ENCODE measurements at regions not wholly inside any gene's neighbourhood (a gene's known extent, or its start where the extent isn't known, plus 50 kb on each side); places are given as distances from the start of the nearest gene placed in this dataset.
A peak's percentile ranks its signal among the peaks of the same experiment; 100 is the strongest.

DNA sequence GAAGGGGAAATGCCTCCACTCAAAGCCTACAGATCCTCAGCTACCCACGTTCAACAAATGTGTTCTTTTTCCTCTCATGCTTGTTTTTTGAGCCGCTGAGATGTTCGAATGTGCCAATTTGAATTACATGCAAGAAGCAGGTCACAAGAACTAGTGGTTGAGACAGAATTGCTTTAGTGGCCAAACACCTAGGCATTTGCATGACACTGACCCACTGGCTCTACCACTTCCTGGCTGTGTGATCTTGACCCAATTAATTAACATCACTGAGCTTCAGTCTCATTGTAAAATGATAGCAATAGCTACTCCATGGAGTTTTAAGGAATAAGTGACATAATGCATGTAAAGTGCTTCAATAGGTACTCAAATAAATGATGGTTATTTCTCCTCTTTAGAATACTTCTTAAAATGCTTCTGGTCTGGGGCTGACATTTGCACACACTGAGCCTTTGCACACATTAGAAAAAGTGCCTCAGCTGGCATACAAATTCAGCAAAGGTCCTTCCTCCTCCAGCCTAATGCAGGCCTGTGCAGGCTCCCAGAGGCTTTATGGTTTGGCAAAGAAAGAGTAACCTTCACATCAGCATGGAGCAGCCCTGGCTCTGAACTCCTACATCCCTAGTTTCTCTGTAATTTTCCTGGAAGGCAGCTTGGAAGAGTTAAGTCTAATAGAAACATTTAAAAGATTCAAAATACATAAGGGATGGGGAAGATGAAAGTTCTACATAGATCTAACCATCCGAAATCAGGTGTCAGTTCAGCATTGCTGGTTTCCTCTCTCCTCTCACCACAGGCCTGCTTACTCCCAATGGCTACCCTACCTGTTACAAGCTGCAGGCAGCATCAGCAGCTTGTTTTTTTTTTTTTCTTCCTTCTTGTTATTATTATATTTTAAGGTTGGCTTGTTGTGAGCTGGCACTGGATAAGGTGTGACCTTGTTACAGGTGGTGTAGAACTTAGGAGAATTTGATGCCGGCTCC is 107.4 kb downstream of the TBX19 start:
- DNase-seq (ENCODE audit: low spot score in 2 of 2), result no peak
- Mint-ChIP-seq H3K27ac (no peak overlapping the region), H3K36me3 (no peaks in the 10 kb centered on the region), H3K9me3 (no peaks in the 10 kb centered on the region)
- ATAC-seq, result no peak

DNA sequence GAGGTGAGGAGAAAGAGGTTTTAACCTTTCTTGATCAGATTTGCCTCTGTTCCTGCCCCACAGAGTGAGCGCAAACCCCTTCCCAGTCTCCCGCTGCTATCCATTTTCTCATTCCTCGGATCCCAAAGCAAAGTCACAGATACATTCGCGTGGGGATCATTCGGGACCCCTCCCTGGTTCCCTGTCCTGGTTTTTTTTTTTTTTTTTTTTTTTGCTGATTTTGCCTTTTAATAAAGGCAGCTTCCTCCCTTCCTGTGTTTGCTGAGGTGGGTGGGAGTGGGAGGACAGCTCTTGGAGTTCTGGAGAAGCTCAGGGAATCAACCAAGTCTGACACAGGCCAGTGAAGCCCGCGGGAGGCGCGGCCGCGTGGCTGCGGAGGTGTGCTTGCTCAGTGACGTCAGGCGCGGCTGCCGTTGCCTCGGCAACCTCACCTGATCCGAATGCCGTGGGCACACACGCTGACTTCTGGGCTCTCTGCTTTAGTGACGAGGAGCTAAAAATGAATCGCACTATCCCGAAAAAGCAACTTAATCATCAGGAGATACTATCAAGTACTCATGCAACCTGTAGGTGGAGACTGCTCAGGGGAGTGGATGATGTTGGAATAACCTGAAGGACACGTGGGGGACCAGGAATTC is 106.4 kb downstream of the TBX19 start:
- Mint-ChIP-seq H3K36me3 (no peaks in the 10 kb centered on the region), H3K27ac (peak overlapping the region in 1 of 2 donors; percentile 47), H3K9me3 (no peaks in the 10 kb centered on the region)
- DNase-seq (ENCODE audit: low spot score in 2 of 2) (peak in 1 of 2 donors; percentile 57), ATAC-seq (peak; percentile 93 to 99)

DNA sequence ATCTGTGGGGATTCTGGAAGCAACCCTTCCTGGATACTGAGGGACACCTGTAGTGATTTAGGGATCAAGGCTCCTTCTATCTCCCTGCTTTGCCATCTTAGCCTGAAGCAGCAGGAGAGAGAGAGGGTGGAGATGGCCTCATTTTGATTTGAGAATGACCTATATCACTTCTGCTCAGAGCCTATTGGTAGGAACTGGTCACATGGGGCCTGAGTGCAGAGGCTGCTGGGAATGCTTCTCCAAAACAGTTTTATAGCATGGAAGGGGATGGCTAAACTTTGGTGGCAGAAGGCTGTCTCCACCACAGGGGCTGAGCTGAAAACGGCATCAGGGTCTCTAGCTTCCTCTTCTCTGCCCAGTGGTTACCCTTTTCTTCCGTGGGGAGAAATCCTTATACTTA is 105.8 kb downstream of the TBX19 start:
- Mint-ChIP-seq H3K27ac (no peak overlapping the region), H3K36me3 (no peaks in the 10 kb centered on the region), H3K9me3 (no peaks in the 10 kb centered on the region)
- no peak for DNase-seq (ENCODE audit: low spot score in 2 of 2)
- no peak for ATAC-seq

DNA sequence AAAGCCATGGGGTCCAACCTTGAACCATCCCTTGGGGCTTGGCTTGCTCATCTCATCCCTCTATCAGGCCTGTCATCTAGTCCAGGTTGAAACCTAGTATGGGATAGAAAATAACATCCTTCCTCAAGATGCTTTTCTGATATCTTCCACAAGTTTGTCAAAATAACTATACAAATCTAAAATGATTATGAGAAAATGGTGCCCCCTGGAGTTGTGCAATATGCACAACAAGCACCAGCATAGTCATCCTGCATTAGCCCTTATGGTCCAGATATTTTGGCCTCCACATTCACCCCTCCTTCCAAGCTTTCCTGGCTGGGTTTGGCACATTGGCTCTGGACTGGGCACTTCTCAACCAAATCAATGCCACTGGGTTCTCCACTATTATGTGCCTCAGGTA is 101.2 kb downstream of the TBX19 start:
- H3K9me3 Mint-ChIP-seq, result peaks cover 0 to 5% of the 10 kb centered on the region in 2 donors
- no peaks in the 10 kb centered on the region for H3K36me3 Mint-ChIP-seq
- DNase-seq (ENCODE audit: low spot score in 2 of 2) (no peak), ATAC-seq (no peak)
- H3K27ac Mint-ChIP-seq, result no peak overlapping the region

DNA sequence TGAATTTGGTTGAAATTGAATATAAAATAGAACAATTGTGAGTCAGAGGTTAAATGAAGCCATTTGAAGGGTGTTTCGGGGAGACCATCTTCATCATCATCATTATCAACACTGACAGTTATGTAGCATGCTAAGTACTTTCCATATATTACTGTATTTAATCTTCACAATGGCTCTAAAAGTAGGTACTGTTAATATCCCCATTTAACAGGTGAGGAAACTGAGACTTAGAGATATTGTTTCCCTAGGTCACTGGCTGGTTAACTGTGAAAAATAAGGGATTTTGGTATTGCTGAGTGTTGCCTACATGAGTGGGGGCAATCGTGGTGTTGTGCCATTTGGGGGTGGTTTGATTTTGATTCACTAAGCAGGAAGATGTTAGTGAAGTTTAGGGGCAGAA is 100.3 kb downstream of the TBX19 start:
- ATAC-seq (no peak), DNase-seq (ENCODE audit: low spot score in 2 of 2) (no peak)
- no peaks in the 10 kb centered on the region for H3K36me3 Mint-ChIP-seq
- H3K27ac Mint-ChIP-seq, result no peak overlapping the region
- H3K9me3 Mint-ChIP-seq, result peaks cover 0 to 5% of the 10 kb centered on the region in 2 donors

DNA sequence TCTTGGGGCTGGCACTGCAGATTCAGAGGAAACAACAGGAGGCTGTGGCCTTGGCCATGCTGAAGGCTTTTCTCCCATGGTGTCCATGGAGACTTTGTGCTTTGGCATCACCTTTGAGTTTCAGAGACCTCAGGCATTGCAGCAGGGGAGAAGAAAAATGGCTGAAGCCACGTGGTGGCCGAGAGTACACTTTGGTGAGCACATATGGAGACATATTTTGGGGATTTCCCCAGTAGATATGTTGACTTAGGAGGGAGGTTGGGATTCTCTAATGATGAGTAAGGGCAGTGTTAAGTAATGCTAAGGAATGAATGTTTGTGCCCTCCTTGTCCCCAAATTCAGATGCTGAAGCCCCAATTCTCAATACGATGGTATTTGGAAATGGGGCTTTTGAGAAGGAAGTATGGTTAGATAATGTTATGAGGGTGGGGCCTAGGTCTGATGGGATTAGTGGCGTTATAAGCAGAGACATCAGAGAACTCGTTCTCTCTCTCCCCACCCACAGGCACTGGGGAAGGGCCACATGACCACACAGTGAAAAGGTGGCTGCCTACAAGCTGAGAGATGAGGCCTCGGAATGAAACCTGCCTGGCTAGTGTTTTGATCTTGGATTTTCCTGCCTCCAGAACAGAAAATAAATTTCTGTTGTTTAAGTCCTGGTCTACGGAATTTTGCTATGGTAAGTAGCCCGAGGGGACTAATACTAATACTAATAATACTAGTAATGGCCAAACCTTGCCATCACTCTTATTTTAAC is 98.6 kb downstream of the TBX19 start:
- no peaks in the 10 kb centered on the region for H3K36me3 Mint-ChIP-seq
- DNase-seq (ENCODE audit: low spot score in 2 of 2) (no peak), ATAC-seq (no peak)
- no peak overlapping the region for H3K27ac Mint-ChIP-seq
- peaks cover 0 to 5% of the 10 kb centered on the region in 2 donors for H3K9me3 Mint-ChIP-seq

DNA sequence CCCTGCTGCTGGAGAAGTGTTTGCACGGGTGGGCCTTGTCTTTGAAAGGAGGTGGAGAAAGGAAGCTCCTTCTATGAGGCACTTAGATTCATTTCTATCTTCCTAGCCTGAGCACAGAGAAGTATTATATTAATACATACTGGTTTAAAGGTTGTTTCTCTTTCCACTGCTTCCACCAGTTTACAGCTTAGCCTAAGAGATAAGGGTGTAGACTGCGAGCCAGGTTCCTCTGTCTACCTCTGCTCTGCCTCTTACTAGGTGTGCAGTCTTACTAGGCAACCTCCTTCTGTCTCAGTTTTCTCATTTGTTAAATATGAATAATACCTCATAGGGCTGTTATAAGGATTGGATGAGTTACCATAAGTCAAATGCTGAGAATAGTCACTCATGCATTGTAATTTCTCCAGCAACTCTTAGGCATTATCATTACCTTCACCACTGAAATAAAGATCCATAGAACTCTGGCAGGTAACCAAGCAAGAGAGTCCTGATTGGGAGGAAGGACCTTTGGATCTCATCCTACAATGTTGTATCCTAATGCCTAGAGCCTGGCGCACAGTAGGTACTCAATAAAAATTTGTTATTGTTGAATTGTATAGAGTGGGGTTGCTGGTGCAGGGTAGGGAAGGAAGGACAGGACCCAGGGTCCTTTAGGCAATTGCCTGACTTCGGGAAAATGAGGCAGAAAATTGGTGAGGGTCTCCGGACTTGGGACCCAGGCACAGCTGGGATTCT is 95.1 kb downstream of the TBX19 start:
- Mint-ChIP-seq H3K36me3 (no peaks in the 10 kb centered on the region), H3K27ac (no peak overlapping the region), H3K9me3 (no peaks in the 10 kb centered on the region)
- ATAC-seq (no peak), DNase-seq (ENCODE audit: low spot score in 2 of 2) (no peak)

DNA sequence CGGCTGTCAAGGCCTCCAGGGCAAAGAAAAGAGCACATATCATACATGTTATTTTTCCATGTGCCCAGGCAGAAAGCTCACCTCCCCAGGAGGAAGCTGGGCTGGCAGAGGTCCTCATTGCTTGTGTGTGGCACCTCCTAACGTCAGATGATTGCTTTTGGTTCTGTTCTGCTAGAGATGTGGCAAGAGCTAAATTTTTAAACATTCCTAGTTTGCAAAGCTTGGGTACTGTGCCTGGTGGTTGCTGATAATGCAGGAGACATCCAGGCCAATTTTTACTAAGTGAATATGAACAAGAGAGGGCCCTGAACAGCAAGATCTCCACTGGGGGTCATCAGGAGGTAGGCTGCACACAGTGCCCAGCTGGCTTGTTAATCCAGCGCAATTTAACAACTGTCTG is 93.9 kb downstream of the TBX19 start:
- Mint-ChIP-seq H3K27ac (no peak overlapping the region), H3K36me3 (no peaks in the 10 kb centered on the region), H3K9me3 (no peaks in the 10 kb centered on the region)

DNA sequence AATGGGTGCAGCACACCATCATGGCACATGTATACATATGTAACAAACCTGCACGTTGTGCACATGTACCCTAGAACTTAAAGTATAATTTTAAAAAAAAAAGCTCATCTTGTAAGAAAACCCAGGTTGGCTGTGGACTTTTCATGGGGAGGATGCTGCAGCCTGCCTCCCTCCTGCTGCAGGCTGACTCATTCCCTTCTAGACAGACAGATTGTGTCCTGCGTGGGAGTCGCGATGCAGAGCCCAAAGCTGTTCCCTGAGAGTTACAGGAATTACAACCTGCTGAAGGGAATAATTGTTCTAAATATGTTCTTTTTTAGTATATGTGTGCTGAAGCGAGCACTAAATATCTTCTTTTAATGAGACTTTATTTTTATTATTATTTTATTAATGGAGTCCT is 93.2 kb downstream of the TBX19 start:
- Mint-ChIP-seq H3K27ac (no peak overlapping the region), H3K9me3 (no peaks in the 10 kb centered on the region), H3K36me3 (no peaks in the 10 kb centered on the region)
- ATAC-seq (no peak), DNase-seq (ENCODE audit: low spot score in 2 of 2) (no peak)

More for the DNA sequence above, 93.9 kb downstream of the TBX19 start:
- no peak for DNase-seq (ENCODE audit: low spot score in 2 of 2)
- ATAC-seq, result no peak

DNA sequence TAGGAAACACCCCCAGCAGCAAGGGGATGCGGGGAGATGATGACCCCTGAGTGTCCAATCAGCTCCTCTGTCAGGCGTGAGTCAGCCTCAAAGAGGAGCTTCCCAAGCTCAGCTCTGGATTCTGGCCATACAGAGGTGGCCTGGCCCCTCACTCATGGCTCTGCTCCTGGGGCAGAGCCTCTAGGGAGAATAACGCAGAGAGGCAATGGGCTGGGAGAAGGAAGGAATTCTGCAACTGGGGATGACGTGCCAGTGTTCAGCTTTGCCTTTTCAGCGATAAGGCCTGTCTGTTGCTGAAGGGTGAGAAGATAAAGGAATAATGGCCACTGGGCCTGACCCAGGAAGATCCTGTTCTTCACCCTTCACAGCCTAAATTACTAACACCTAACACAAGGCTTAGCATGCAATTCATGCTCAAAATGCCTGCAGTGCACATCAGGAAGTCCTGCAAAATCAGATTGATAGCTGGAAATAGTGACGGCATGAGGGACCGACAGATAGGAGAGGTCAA is 92.2 kb downstream of the TBX19 start:
- no peak for ATAC-seq
- no peaks in the 10 kb centered on the region for H3K36me3 Mint-ChIP-seq
- no peaks in the 10 kb centered on the region for H3K9me3 Mint-ChIP-seq

DNA sequence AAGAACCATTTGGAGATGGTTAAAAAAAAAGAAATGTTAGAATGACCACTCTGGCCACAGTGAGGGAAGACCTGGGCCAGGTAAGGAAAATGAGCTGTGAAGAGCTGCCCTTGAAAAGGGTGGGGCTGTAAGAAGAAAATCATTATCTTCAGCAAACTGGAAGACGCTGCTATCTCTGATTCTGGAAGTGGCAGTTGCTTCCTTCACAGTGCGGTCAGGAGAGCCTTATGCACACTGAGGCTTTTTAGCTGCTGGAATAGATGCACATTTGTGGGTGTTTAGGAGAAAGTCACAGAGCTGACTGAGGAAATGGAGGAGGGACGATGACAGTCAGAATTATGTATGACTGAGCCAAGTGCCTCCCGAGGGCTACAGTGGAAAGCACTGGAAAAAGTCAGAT is 91.6 kb downstream of the TBX19 start:
- Mint-ChIP-seq H3K27ac (no peak overlapping the region), H3K36me3 (no peaks in the 10 kb centered on the region), H3K9me3 (no peaks in the 10 kb centered on the region)
- DNase-seq (ENCODE audit: low spot score in 2 of 2) (no peak), ATAC-seq (no peak)

More for the DNA sequence above, 92.2 kb downstream of the TBX19 start:
- no peak overlapping the region for H3K27ac Mint-ChIP-seq
- no peak for DNase-seq (ENCODE audit: low spot score in 2 of 2)

DNA sequence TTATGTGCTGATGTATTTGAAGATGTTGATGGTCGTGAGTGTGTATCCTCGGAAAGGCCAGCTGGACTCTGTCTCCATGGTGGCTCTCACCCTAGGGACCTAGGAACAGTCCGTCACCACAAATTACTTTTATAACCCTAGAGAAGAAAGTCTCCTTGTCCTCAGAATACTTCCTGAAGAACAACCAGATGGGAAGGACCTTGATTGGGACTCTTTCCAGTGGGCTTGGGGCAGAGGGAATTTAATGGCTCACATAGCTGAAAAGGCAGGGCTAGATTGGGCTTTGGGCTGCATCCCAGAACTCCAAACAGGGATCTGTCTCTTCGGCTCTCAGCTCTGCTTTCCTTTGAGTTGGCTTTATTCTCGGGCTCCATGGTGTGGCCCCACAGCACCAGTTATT is 90.8 kb downstream of the TBX19 start:
- H3K27ac Mint-ChIP-seq, result no peak overlapping the region
- ATAC-seq (no peak), DNase-seq (ENCODE audit: low spot score in 2 of 2) (no peak)
- no peaks in the 10 kb centered on the region for H3K9me3 Mint-ChIP-seq
- no peaks in the 10 kb centered on the region for H3K36me3 Mint-ChIP-seq

DNA sequence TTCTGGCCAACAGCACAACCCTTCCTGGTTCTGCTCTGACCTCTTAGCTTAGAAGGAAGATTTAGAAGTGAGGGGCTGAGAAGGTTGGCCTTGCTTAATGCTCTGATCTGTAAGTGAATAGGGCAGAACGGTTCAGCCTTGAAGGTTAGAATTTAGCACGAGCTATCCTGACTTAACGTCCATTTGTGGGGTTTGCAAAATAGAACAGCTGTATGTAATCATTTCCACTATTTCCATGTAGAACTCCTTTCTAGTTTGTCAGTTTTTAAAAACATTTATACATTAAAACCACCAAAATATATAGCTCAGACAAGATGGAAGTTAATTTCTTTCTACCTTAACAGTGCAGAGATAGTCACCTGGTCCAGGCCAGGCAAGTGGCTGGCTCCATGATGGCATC is 89.9 kb downstream of the TBX19 start:
- ATAC-seq (no peak), DNase-seq (ENCODE audit: low spot score in 2 of 2) (no peak)
- Mint-ChIP-seq H3K27ac (no peak overlapping the region), H3K36me3 (no peaks in the 10 kb centered on the region), H3K9me3 (no peaks in the 10 kb centered on the region)

DNA sequence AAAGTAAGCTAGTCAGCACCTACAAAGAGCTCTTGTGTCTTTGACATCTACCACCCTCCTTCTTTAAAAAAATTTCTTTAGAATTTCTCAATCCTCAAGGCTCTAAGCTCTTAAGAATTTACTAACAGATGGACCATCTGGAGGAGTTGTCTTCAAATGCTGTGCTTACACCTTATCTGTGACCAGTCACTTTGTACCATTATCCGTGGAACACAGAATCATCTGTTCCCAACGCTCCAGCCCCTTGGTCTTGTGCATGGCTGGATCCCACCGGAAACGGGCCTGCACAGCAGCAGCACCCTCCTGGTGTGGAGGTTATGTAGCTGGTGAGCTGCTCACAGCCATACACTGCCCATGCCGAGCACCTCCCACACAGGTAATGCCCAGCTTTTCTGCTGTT is 89.0 kb downstream of the TBX19 start:
- Mint-ChIP-seq H3K27ac (no peak overlapping the region), H3K36me3 (no peaks in the 10 kb centered on the region), H3K9me3 (no peaks in the 10 kb centered on the region)
- DNase-seq (ENCODE audit: low spot score in 2 of 2) (no peak), ATAC-seq (no peak)

DNA sequence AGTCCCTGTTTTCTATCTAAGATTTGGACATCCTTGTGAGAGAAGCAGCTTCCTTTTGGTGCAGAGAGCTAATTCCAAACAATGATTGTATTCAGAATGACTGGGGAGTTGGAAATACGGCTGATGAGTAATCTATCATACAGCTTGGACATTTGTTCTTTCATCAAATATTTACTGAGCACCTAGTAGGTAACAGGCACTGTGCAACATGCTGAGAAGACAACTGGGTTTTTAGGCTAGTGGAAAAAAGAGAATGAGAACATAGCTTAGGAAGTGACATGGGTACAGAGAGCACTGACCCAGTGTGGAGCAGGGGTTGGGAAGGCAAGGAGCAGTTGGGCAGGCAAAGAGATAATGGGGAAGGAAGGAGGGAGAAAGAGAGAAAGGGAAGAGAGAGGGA is 87.5 kb downstream of the TBX19 start:
- no peak overlapping the region for H3K27ac Mint-ChIP-seq
- no peak for ATAC-seq
- no peaks in the 10 kb centered on the region for H3K36me3 Mint-ChIP-seq

DNA sequence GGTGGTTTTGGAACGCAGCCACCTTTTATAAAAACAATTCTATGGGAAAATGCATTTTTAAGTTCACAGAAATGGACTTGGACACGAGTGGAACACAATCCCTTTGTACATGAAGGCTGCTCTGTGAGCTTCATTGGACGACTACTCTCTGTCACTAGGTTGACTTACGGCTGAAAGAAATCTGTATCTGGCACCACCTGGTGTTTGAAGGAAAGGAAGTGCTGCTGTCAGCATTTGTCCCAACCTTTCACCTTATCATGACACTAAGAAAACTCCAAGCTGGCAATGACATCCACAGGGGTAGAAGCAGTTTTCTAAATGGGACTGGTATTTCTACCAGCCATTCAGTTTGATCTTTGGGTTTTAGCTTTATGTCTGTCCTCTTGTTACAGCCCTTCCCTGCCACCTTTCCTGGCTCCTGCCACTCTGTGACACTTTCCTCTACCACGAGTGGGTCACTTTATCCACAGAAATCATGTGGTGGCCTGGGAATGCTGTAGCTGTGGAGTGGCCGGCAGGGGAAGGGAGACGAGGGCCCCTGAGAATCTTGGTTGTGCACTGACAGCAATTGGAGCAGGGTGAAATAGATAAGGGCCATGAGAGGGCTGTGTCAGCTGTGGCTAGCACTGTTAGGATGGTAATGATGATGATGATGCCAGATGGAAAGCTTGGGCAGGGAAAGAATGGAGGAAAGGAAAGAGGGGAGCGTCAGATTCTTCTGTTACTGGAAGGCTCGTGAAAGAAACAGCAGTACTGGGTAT is 85.2 kb downstream of the TBX19 start:
- H3K9me3 Mint-ChIP-seq, result no peaks in the 10 kb centered on the region
- ATAC-seq (no peak), DNase-seq (ENCODE audit: low spot score in 2 of 2) (no peak)
- H3K27ac Mint-ChIP-seq, result peak overlapping the region in 1 of 2 donors; percentile 45
- H3K36me3 Mint-ChIP-seq, result no peaks in the 10 kb centered on the region

More for the DNA sequence above, 87.5 kb downstream of the TBX19 start:
- DNase-seq (ENCODE audit: low spot score in 2 of 2), result no peak
- H3K9me3 Mint-ChIP-seq, result no peaks in the 10 kb centered on the region
